ENCODE measurements at regions not wholly inside any gene's neighbourhood (a gene's known extent, or its start where the extent isn't known, plus 50 kb on each side); places are given as distances from the start of the nearest gene placed in this dataset.
"Not testable (repeated sequence)": the region's sequence is repeated elsewhere in the genome, so short reads cannot be mapped to it uniquely, and the experiment has no call there.

DNA sequence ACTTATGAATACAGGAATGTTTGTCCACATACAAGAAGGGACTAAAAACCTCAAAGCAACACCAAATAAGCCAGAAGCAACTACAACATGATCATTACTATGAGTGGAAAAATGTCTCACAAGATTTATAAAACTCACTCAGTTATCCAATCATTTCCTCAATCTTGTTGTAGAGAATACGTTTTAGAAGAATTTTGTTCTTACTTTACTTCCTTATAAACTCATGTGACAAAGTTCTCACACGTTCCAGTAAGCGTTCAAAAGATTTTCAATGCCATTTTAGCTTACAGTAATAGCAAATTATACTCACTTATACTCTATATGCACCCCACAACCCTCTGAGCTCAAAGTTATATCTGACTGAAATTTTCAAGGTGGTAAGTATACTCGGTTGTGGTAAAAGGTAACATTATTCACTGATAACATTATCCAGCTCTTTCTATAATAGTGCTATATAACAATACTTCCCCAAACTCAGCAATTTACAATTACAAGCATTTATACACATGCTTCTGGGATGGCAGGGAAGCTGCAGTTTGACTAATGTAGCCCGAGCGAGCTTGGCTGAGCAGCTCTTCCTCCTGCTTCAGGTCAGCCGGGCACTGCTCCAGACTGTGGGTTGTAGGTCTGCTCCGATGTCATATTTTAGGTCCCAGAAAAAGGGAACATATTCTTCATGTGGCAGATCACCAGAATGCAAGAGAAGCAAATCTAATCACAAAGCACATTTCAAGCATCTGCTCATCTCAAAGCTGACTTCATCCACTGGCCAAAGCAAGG lies 226.3 kb downstream of the RCHY1 start:
- DNase-seq, result no peak
- TF ChIP-seq POLR2A (IDR thresholded peaks at IDR 0.05) (no peak), POLR2AphosphoS5 (IDR thresholded peaks at IDR 0.05) (no peak), EP300 (IDR thresholded peaks at IDR 0.05) (no peak)
- TF ChIP-seq, protein P1, sequence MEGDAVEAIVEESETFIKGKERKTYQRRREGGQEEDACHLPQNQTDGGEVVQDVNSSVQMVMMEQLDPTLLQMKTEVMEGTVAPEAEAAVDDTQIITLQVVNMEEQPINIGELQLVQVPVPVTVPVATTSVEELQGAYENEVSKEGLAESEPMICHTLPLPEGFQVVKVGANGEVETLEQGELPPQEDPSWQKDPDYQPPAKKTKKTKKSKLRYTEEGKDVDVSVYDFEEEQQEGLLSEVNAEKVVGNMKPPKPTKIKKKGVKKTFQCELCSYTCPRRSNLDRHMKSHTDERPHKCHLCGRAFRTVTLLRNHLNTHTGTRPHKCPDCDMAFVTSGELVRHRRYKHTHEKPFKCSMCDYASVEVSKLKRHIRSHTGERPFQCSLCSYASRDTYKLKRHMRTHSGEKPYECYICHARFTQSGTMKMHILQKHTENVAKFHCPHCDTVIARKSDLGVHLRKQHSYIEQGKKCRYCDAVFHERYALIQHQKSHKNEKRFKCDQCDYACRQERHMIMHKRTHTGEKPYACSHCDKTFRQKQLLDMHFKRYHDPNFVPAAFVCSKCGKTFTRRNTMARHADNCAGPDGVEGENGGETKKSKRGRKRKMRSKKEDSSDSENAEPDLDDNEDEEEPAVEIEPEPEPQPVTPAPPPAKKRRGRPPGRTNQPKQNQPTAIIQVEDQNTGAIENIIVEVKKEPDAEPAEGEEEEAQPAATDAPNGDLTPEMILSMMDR (IDR thresholded peaks at IDR 0.05), result no peak
- H3K9me3 ChIP-seq, result no peaks in the 10 kb centered on the region
- no peaks in the 10 kb centered on the region for H3K27me3 ChIP-seq
- H3K36me3 ChIP-seq, result no peaks in the 10 kb centered on the region
- no peak overlapping the region for H3K4me3 ChIP-seq
- no peak overlapping the region for H3K27ac ChIP-seq
- intact Hi-C loops (cut with DNase I; ENCODE audit: low total_unique reads), result no loop called here
- no peaks in the 10 kb centered on the region for H3K4me1 ChIP-seq
- whole genome bisulfite sequencing, 5 donors, result 59 to 65% (median 64%) methylated on average over 8 of the region's 8 CpGs

DNA sequence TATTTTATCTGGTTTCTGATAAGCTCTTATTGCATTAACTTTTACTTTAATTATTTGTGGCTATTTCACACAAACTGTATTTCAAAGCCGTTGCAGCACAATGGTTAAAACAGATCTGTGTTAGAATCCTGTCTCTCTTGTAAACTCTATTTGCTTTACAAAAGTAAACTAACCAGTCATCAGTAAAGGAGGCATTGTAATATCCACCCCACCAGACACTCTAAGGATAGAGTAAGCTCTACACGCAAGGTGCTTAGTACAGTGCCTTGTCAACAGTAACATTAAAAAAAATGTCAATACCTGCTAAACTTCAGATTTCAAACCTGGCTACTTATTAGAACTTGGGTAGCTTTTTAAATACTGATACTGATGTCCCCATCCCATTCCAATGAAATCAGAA lies 228.4 kb downstream of the RCHY1 start:
- Histone ChIP-seq H3K4me1 (no peaks in the 10 kb centered on the region), H3K4me3 (no peak overlapping the region), H3K27ac (no peak overlapping the region), H3K36me3 (no peaks in the 10 kb centered on the region), H3K9me3 (no peaks in the 10 kb centered on the region), H3K27me3 (no peaks in the 10 kb centered on the region)
- DNase-seq, result no peak
- intact Hi-C loops (cut with DNase I; ENCODE audit: low total_unique reads), result no loop called here
- no peak for TF ChIP-seq EP300 (IDR thresholded peaks at IDR 0.05)
- TF ChIP-seq POLR2A (IDR thresholded peaks at IDR 0.05), result no peak
- no peak for TF ChIP-seq POLR2AphosphoS5 (IDR thresholded peaks at IDR 0.05)
- TF ChIP-seq, protein P1 (IDR thresholded peaks at IDR 0.05), result no peak
- 57 to 75% (median 69%) methylated on average over 2 of the region's 2 CpGs for WGBS, 5 donors

DNA sequence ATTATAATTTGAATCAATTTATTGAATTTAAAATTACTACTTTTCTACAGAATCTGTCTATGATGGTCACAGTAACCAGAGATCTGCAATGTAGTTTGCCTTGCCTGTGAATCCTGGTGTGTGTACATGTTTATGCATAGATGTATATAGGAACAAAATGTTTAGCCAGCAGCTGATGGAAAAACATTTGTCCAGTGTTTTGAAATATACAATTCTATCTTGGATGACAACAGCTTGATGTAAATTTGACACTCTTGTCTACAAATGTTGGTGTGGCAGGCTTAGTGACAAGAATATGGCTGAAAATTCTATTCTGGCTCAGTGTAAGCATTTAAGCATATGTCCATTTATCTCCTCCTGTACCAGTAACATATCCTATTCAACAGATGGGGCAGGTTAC lies 229.4 kb downstream of the RCHY1 start:
- TF ChIP-seq EP300 (IDR thresholded peaks at IDR 0.05) (no peak), POLR2A (IDR thresholded peaks at IDR 0.05) (no peak), POLR2AphosphoS5 (IDR thresholded peaks at IDR 0.05) (no peak)
- TF ChIP-seq, protein P1 (IDR thresholded peaks at IDR 0.05), result no peak
- H3K27me3 ChIP-seq, result no peaks in the 10 kb centered on the region
- H3K27ac ChIP-seq, result no peak overlapping the region
- H3K4me3 ChIP-seq, result no peak overlapping the region
- intact Hi-C loops (cut with DNase I; ENCODE audit: low total_unique reads), result no loop called here
- H3K9me3 ChIP-seq, result peaks cover 0 to 4% (median 0%) of the 10 kb centered on the region in 4 donors
- DNase-seq, result no peak
- no peaks in the 10 kb centered on the region for H3K4me1 ChIP-seq
- no peaks in the 10 kb centered on the region for H3K36me3 ChIP-seq

DNA sequence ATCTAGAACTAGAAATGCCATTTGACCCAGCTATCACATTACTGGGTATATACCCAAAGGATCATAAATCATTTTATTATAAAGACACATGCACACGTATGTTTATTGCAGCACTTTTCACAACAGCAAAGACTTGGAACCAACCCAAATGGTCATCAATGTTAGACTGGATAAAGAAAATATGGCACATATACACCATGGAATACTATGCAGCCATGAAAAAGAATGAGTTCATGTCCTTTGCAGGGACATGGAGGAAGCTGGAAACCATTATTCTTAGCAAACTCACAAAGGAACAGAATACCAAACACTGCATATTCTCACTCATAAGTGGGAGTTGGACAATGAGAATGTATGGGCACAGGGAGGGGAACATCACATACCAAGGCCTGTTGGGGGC lies 233.7 kb downstream of the RCHY1 start:
- 85 to 93% (median 88%) methylated on average over 1 of the region's 1 CpG for WGBS, 5 donors
- H3K4me1 ChIP-seq; H3K27ac ChIP-seq; H3K36me3 ChIP-seq; DNase-seq; intact Hi-C loops (cut with DNase I; ENCODE audit: low total_unique reads); H3K9me3 ChIP-seq; H3K4me3 ChIP-seq; H3K27me3 ChIP-seq: not testable (repeated sequence)

DNA sequence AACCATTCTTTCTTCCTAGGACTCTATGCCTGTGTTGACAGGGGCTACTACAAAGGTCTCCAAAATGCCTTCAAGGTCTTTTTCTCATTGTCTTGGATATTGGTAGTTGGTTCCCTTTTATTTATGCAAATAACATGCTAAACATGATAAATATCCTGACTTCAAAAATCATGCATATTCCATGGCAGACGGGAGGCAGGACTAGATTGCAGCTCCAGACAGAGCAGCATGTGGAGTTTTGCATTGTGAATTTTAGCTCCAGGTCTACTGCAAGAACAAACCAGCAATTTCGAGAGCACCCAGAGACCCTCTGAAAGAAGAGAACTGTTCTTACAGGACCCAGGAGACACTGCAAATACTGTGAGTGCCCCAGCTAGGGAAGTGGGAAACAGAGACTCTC lies 254.9 kb downstream of the RCHY1 start:
- no peak for DNase-seq
- TF ChIP-seq EP300 (IDR thresholded peaks at IDR 0.05), result no peak
- TF ChIP-seq POLR2AphosphoS5 (IDR thresholded peaks at IDR 0.05), result no peak
- no peak for TF ChIP-seq POLR2A (IDR thresholded peaks at IDR 0.05)
- TF ChIP-seq, protein P1 (IDR thresholded peaks at IDR 0.05), result no peak
- 48 to 94% (median 83%) methylated on average over 2 of the region's 2 CpGs for WGBS, 5 donors
- Histone ChIP-seq H3K4me1 (no peaks in the 10 kb centered on the region), H3K9me3 (no peaks in the 10 kb centered on the region), H3K27me3 (no peaks in the 10 kb centered on the region), H3K27ac (no peak overlapping the region), H3K4me3 (no peak overlapping the region), H3K36me3 (no peaks in the 10 kb centered on the region)
- intact Hi-C loops (cut with DNase I; ENCODE audit: low total_unique reads), result no loop called here

Measured in stomach (tissue), 8 donors.